Aorta (tissue), 5 donors: ENCODE measurements at regions not wholly inside any gene's neighbourhood (a gene's known extent, or its start where the extent isn't known, plus 50 kb on each side); places are given as distances from the start of the nearest gene placed in this dataset.

Source experiments
- ATAC-seq: fragments of 200-7000 bp; cut with Tn5 transposase; one replicate; pipeline ENCODE4 v1.9.1; 2022; ENCODE audit warnings: moderate library complexity; ENCODE audit not compliant: low FRiP score
- DNase-seq, 2 donors: peaks; one replicate each; pipeline ENCODE4 v3.0.0-alpha.2; 2020
- H3K27ac ChIP-seq, 2 donors: one replicate each; pipeline ENCODE4 v1.5.1; 2013; ENCODE audit warnings: low read length in 2 of 2, mild to moderate bottlenecking in 2 of 2, moderate library complexity in 2 of 2, control low read depth in 1 of 2, inconsistent platforms in 1 of 2, low read depth in 1 of 2
- H3K27me3 ChIP-seq, 2 donors: one replicate each; pipeline ENCODE4 v1.6.1; 2013; ENCODE audit warnings: control low read depth in 1 of 2, low read length in 1 of 2, mild to moderate bottlenecking in 1 of 2, moderate library complexity in 1 of 2; ENCODE audit not compliant: insufficient read depth in 2 of 2, control insufficient read depth in 1 of 2
- H3K36me3 ChIP-seq, 2 donors: one replicate each; pipeline ENCODE4 v1.6.1; 2013; ENCODE audit warnings: control low read depth in 1 of 2, low read length in 1 of 2, mild to moderate bottlenecking in 1 of 2; ENCODE audit not compliant: insufficient read depth in 2 of 2, control insufficient read depth in 1 of 2
- H3K4me1 ChIP-seq, 2 donors: one replicate each; pipeline ENCODE4 v1.6.1; 2013; ENCODE audit warnings: low read length in 2 of 2, control low read depth in 1 of 2, mild to moderate bottlenecking in 1 of 2, moderate library complexity in 1 of 2; ENCODE audit not compliant: insufficient read depth in 2 of 2, control insufficient read depth in 1 of 2
- H3K4me3 ChIP-seq, 2 donors: one replicate each; pipeline ENCODE4 v1.5.1; 2013; ENCODE audit warnings: low read length in 2 of 2, control low read depth in 1 of 2, mild to moderate bottlenecking in 1 of 2
- H3K9me3 ChIP-seq: one replicate; pipeline ENCODE4 v1.6.1; 2013; ENCODE audit warnings: mild to moderate bottlenecking, low read length; ENCODE audit not compliant: control insufficient read depth
- WGBS, 2 donors: extraction: QIAGEN DNeasy Blood & Tissue Kit; methylation state at CpG; one replicate each; pipeline ENCODE4 v1.1.7; 2013; 5-methylcytosine and 5-hydroxymethylcytosine counted together
- intact Hi-C, 2 donors: fragments of 100-400 bp; cut with DNase I; formaldehyde crosslinking; loops; one replicate each; pipeline versions ENCODE4 v1.14.2 to v1.15.0; 2022
- donor health status: healthy with polysubstance abuse.
- donor health status: Bipolar disorder and iron deficiency.
- donor health status: DM: no; HTN: no; CAD: no.
- donor health status: DM: no; HTN: no; CAD: no.
- donor health status: DM: yes; HTN: yes; CAD: no.

DNA sequence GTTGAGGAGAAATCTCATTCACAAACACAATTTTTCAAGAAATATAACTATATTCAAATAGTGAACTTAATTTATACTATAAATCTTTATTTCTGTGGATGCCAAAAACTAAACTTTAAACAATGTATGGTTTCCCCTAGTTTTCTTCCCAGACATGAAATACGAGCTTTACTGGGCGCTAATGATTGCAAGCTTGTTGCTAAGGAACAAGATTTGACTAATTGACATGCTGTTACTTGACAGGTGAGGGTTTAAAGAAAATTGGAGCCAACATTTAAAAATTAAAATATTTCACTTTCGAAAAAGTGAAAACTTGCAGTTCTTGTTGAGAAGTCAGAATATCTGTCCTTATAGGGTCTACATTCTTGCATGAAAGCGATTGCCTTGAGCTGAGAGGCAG, 381.0 kb downstream of the MEIS1 start:
- H3K9me3 ChIP-seq, result peaks cover 2% of the 10 kb centered on the region
- H3K36me3 ChIP-seq, result no peaks in the 10 kb centered on the region
- no peaks in the 10 kb centered on the region for H3K27me3 ChIP-seq
- ATAC-seq, result no peak
- no peak overlapping the region for H3K4me3 ChIP-seq
- peaks cover 0 to 2% of the 10 kb centered on the region in 2 donors for H3K4me1 ChIP-seq
- no peak overlapping the region for H3K27ac ChIP-seq
- no peak for DNase-seq
- WGBS, 2 donors, result 93 to 94% methylated on average over 4 of the region's 4 CpGs
- intact Hi-C loops, result no loop called here

DNA sequence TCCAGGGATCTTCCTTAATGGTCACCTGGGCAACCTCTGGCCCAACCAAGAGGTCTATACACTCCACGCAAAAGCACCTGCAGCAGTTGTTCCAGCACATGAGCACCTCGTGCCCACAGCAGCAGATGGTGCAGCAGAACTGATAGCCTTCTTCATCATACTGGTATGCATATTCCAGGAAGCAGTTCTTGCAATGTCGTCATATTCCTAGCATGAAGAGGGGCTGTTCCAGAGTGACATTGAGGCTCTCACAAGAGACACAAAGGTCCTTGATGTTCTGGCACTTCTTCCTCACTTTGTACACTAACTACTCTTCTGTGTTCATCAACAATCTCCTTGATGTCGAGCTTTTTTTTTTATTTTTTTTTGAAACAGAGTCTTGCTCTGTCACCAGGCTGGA, 386.2 kb downstream of the MEIS1 start:
- Histone ChIP-seq H3K4me3 (no peak overlapping the region), H3K9me3 (peaks cover 2% of the 10 kb centered on the region), H3K4me1 (no peaks in the 10 kb centered on the region), H3K27ac (no peak overlapping the region), H3K36me3 (no peaks in the 10 kb centered on the region), H3K27me3 (no peaks in the 10 kb centered on the region)
- intact Hi-C loops, result no loop called here
- ATAC-seq (no peak), DNase-seq (no peak)
- 94 to 95% methylated on average over 4 of the region's 4 CpGs for WGBS, 2 donors

DNA sequence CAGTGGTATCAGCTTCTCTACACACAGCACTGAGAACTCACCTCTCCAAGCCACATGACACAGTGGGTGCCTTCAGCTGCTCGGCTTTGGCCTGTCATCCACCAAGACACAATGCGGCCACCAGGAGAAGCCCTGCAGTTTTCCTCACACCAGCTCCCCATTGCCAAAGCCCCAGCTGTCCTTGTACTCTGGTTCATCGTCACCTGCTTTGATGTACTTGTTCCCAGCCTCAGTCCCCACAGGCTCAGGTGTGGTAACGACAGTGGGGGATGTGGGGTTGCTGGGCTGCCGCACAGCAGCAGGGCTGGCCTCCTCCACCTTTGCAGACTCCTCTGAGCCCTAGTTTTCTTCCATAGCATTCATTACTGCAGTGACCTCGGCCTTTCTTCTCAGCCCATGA, 387.3 kb downstream of the MEIS1 start:
- WGBS, 2 donors, result 95 to 97% methylated on average over 6 of the region's 6 CpGs
- Histone ChIP-seq H3K27ac (no peak overlapping the region), H3K9me3 (peaks cover 2% of the 10 kb centered on the region), H3K4me1 (no peaks in the 10 kb centered on the region), H3K36me3 (no peaks in the 10 kb centered on the region), H3K4me3 (no peak overlapping the region), H3K27me3 (no peaks in the 10 kb centered on the region)
- ATAC-seq, result no peak
- DNase-seq, result no peak
- intact Hi-C loops, result no loop called here

DNA sequence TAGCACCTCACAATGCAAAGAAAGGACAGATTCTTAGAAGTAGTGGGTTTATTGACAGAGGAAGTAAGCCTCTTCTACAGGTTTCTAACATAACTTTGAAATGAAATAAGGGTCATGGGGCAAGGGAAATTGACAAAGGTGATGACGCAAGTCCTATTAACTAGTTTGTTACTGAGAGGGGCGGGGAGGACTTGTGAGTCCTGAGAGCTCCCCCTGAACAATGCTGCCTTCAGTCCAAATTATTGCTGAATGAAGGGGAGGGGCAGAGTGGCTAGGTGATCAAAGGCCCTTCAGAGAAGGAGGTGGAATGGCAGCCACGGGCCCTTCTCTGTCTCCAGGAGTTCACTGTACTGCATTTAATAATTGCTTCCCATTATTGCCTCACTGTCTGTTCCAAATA, 390.0 kb downstream of the MEIS1 start:
- ATAC-seq (no peak), DNase-seq (no peak)
- no peaks in the 10 kb centered on the region for H3K4me1 ChIP-seq
- H3K27ac ChIP-seq, result no peak overlapping the region
- no peaks in the 10 kb centered on the region for H3K9me3 ChIP-seq
- no peaks in the 10 kb centered on the region for H3K36me3 ChIP-seq
- intact Hi-C loops, result no loop called here
- no peak overlapping the region for H3K4me3 ChIP-seq
- H3K27me3 ChIP-seq, result no peaks in the 10 kb centered on the region
- 89 to 98% methylated on average over 3 of the region's 3 CpGs for WGBS, 2 donors

DNA sequence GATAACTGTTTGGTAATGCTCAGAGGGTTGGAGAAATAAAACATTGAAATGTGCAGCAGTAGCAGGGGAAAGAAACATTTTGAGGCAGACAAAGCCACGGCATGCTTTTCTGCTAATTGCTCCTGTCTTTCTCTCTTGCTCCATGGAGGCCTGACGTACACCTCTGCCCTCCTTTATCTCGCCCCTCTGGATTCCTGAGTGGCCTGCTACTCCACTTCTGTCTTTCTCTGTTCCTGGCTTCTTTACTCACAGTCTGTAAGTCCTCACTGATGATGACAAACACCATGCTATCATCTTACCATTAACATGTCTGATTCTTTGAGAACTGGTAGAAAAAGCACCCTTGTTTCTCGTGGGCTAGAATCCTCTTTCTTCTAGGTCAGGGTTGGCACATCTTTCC, 392.9 kb downstream of the MEIS1 start:
- intact Hi-C loops, result no loop called here
- DNase-seq, result no peak
- H3K27ac ChIP-seq, result no peak overlapping the region
- 94 to 95% methylated on average over 4 of the region's 4 CpGs for WGBS, 2 donors
- no peaks in the 10 kb centered on the region for H3K9me3 ChIP-seq
- H3K4me3 ChIP-seq, result no peak overlapping the region
- H3K36me3 ChIP-seq, result no peaks in the 10 kb centered on the region
- H3K27me3 ChIP-seq, result no peaks in the 10 kb centered on the region
- peaks cover 0 to under 1% of the 10 kb centered on the region in 2 donors for H3K4me1 ChIP-seq
- ATAC-seq, result no peak

DNA sequence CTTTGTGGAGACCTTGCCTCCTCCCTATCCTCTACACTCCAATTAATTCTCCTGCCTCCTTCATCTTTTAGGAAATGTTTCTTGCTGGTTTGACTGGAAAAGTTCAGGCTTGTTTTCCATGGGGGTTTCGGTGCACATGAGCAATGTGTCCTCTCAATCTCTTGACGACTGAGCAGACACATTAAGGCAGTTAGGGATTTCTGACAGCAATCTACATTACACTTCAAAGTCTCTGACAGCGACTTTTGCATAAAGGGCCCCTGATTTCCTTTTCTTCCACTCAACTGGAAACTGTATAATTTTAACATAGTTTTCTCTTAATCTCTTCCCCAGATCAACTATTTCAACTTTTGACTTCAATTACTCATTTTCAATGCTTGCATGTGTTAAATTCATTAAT, 394.0 kb downstream of the MEIS1 start:
- H3K36me3 ChIP-seq, result no peaks in the 10 kb centered on the region
- 92 to 93% methylated on average over 3 of the region's 3 CpGs for WGBS, 2 donors
- no peak overlapping the region for H3K27ac ChIP-seq
- DNase-seq (no peak), ATAC-seq (no peak)
- no peaks in the 10 kb centered on the region for H3K9me3 ChIP-seq
- no peak overlapping the region for H3K4me3 ChIP-seq
- intact Hi-C loops, result no loop called here
- no peaks in the 10 kb centered on the region for H3K27me3 ChIP-seq
- H3K4me1 ChIP-seq, result peaks cover 0 to 4% of the 10 kb centered on the region in 2 donors

DNA sequence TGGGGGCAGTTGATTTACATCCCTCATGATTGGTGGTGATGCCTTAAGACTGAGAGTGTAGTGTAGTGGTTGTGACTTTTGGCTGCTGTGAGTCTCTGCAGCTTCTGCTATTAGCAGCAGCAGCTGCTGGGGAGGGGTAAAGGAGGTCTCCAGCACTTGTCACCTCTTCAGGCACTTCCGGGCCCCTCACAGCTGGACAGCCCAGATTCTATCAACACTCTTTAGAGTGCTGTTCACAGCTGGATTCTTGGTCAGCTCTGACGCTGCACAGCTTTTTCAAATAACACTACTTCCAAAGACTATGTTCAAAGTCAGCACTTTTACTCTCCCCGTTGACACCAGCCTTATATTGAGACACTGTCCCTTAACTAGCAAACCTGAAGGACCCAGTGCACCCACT, 396.0 kb downstream of the MEIS1 start:
- no peak overlapping the region for H3K27ac ChIP-seq
- H3K36me3 ChIP-seq, result no peaks in the 10 kb centered on the region
- H3K4me1 ChIP-seq, result peaks cover 0 to 4% of the 10 kb centered on the region in 2 donors
- ATAC-seq (no peak), DNase-seq (no peak)
- H3K27me3 ChIP-seq, result no peaks in the 10 kb centered on the region
- no peak overlapping the region for H3K4me3 ChIP-seq
- intact Hi-C loops, result loop anchor here in 1 of 2 donors (10.0 kb wide), 1 partner anchor 526 kb away; no protein-coding TSS in a partner anchor
- H3K9me3 ChIP-seq, result no peaks in the 10 kb centered on the region
- WGBS, 2 donors, result 69 to 74% methylated on average over 3 of the region's 3 CpGs

DNA sequence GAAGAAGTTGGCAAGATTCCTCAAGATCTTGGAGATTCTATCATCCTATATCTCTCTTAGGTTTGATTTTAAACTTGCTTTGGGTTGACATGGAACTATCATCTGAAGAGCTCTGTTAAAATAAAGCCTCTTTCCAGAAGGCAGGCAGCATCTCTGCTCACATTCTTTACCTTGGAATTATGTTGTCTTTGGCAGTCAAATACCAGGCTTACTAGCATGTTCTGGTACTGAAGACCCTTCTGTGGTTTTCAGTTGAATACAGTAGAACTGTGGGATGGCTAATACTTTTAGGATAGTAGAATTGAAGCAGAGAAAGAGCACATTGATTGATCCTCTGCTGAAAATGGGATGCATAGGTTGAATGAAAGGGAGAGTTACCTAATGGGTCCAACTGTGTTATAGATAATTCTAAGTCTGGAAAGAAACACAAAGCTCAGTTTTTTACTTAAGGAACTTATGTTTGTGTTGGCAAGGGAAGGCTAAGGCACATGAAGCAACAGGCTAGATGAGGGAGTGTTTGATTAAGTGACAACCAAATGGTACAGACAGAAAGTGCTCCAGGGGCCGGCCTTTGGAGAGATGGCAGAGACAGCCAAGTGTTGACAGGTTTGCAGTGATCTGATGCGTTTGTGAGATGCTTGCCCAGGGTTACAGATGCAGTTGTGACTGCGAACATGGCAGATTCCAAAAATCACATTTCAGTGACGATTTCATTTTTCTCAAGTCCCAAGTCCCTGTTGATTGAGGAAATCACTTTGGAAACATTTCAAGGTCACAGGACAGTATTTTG, 397.9 kb downstream of the MEIS1 start:
- intact Hi-C loops, result loop anchor here in 1 of 2 donors (10.0 kb wide), 1 partner anchor 528 kb away; no protein-coding TSS in a partner anchor
- H3K4me3 ChIP-seq, result no peak overlapping the region
- H3K36me3 ChIP-seq, result no peaks in the 10 kb centered on the region
- peaks cover 0 to 4% of the 10 kb centered on the region in 2 donors for H3K4me1 ChIP-seq
- ATAC-seq (no peak), DNase-seq (no peak)
- no peaks in the 10 kb centered on the region for H3K9me3 ChIP-seq
- no peaks in the 10 kb centered on the region for H3K27me3 ChIP-seq
- WGBS, 2 donors, result 9 to 16% methylated on average over 4 of the region's 4 CpGs
- H3K27ac ChIP-seq, result no peak overlapping the region

DNA sequence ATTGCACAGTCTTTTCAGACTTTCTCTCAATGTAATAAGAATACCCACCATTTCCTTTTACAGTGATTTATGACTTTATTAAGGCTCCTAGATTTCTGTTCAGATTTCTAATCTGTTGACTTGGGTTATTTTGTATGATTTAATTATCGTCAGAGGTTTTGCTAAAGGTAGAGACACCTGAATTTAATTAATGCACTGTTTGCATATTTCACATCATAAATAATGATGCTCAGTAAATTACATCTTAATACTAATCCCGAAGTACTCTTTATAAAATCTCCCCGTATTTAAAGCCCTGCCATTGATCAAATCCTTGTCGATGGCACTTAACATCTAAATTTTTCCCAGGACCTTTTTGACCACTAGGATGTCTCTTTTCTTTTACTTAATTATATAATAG, 399.9 kb downstream of the MEIS1 start:
- WGBS, 2 donors, result 91 to 96% methylated on average over 4 of the region's 4 CpGs
- Histone ChIP-seq H3K36me3 (no peaks in the 10 kb centered on the region), H3K27ac (no peak overlapping the region), H3K4me1 (peaks cover 0 to 4% of the 10 kb centered on the region in 2 donors), H3K27me3 (no peaks in the 10 kb centered on the region), H3K4me3 (no peak overlapping the region), H3K9me3 (no peaks in the 10 kb centered on the region)
- no peak for DNase-seq
- ATAC-seq, result no peak
- intact Hi-C loops, result loop anchor here in 1 of 2 donors (10.0 kb wide), 1 partner anchor 530 kb away; no protein-coding TSS in a partner anchor
